OCI-LY3 (cell line): ENCODE measurements at regions not wholly inside any gene's neighbourhood (a gene's known extent, or its start where the extent isn't known, plus 50 kb on each side); places are given as distances from the start of the nearest gene placed in this dataset.

Experiments used
- H2AFZ ChIP-seq: fragments of 200-600, 300-600 bp; shearing (Covaris generic); 2 replicates; pipeline ENCODE4 v1.6.0; 2014; ENCODE audit warnings: antibody characterized with exemption, low read depth, low read length
- H3K27ac ChIP-seq: fragments of 200-600, 300-600 bp; sonication (generic); 2 replicates; pipeline ENCODE4 v1.5.1; 2014; ENCODE audit warnings: mild to moderate bottlenecking, low read length, moderate library complexity, mixed read lengths
- H3K27me3 ChIP-seq: fragments of 200-600, 300-600 bp; sonication (generic); 2 replicates; pipeline ENCODE4 v1.6.1; 2014; ENCODE audit warnings: low read depth, low read length, mixed read lengths
- H3K36me3 ChIP-seq: fragments of 200-600, 300-600 bp; sonication (generic); replicated peaks from 2 replicates; pipeline ENCODE3; 2014; ENCODE audit warnings: low read depth, low read length, mixed read lengths
- H3K4me1 ChIP-seq: fragments of 300-600, 200-600 bp; sonication (generic); 2 replicates; pipeline ENCODE4 v1.6.1; 2014; ENCODE audit warnings: low read length, mixed read lengths
- H3K4me2 ChIP-seq: fragments of 200-600, 300-600 bp; sonication (generic); 2 replicates; pipeline ENCODE4 v1.6.1; 2014; ENCODE audit warnings: low read length, mixed read lengths
- H3K4me3 ChIP-seq: fragments of 300-600, 200-600 bp; sonication (generic); 2 replicates; pipeline ENCODE4 v1.5.1; 2014; ENCODE audit warnings: antibody characterized with exemption, mild to moderate bottlenecking, low read length, moderate library complexity
- H3K79me2 ChIP-seq: fragments of 300-600, 200-600 bp; shearing (Covaris generic); 2 replicates; pipeline ENCODE4 v1.6.1; 2014; ENCODE audit warnings: mild to moderate bottlenecking, low read length, mixed read lengths
- H3K9ac ChIP-seq: fragments of 300-600, 200-600 bp; shearing (Covaris generic); 2 replicates; pipeline ENCODE4 v1.6.0; 2014; ENCODE audit warnings: mild to moderate bottlenecking, low read length, moderate library complexity
- H3K9me3 ChIP-seq: fragments of 200-600, 300-600 bp; shearing (Covaris generic); 2 replicates; pipeline ENCODE4 v1.6.1; 2014; ENCODE audit warnings: low read length, mixed read lengths; ENCODE audit not compliant: insufficient read depth
- H4K20me1 ChIP-seq: fragments of 200-600, 300-600 bp; sonication (generic); 2 replicates; pipeline ENCODE4 v1.6.1; 2016; ENCODE audit warnings: low read length, mixed read lengths; ENCODE audit not compliant: insufficient read depth
- CTCF ChIP-seq: fragments of 200-600, 300-600 bp; sonication (generic); IDR thresholded peaks from 2 replicates; pipeline ENCODE4 v1.5.1; 2014; ENCODE audit warnings: antibody characterized with exemption, low read length, low read depth
- EZH2phosphoT487 ChIP-seq: fragments of 200-600 bp; shearing (Covaris generic); IDR thresholded peaks from 2 replicates; pipeline ENCODE4 v1.6.1; 2018; ENCODE audit warnings: antibody characterized with exemption, mixed run types, low read depth

GRCh38 chr11:13834463-13834862, 128.1 kb upstream of the SPON1 start:
- no peak overlapping the region for H3K4me3 ChIP-seq
- no peak overlapping the region for H3K4me2 ChIP-seq
- no peaks in the 10 kb centered on the region for H3K79me2 ChIP-seq
- H3K9me3 ChIP-seq, result no peaks in the 10 kb centered on the region
- TF ChIP-seq EZH2phosphoT487 (no peak), CTCF (0 out of 2 replicates have a peak, but pooled peaks have one; percentile 11)
- no peak overlapping the region for H3K9ac ChIP-seq
- no peaks in the 10 kb centered on the region for H3K36me3 ChIP-seq
- H4K20me1 ChIP-seq, result no peaks in the 10 kb centered on the region
- H3K27me3 ChIP-seq, result no peaks in the 10 kb centered on the region
- no peak overlapping the region for H3K27ac ChIP-seq
- H2AFZ ChIP-seq, result no peak overlapping the region
- H3K4me1 ChIP-seq, result no peaks in the 10 kb centered on the region

GRCh38 chr11:13836666-13837065, 125.9 kb upstream of the SPON1 start:
- TF ChIP-seq CTCF (no peak), EZH2phosphoT487 (no peak)
- no peak overlapping the region for H3K9ac ChIP-seq
- H3K27me3 ChIP-seq, result no peaks in the 10 kb centered on the region
- no peak overlapping the region for H3K4me3 ChIP-seq
- H3K36me3 ChIP-seq, result no peaks in the 10 kb centered on the region
- no peak overlapping the region for H3K4me2 ChIP-seq
- H3K4me1 ChIP-seq, result peaks cover 8% of the 10 kb centered on the region
- H3K27ac ChIP-seq, result no peak overlapping the region
- no peaks in the 10 kb centered on the region for H3K9me3 ChIP-seq
- H4K20me1 ChIP-seq, result no peaks in the 10 kb centered on the region
- no peak overlapping the region for H2AFZ ChIP-seq
- no peaks in the 10 kb centered on the region for H3K79me2 ChIP-seq

- no peak overlapping the region for H3K4me3 ChIP-seq
- H2AFZ ChIP-seq, result no peak overlapping the region
- H4K20me1 ChIP-seq, result no peaks in the 10 kb centered on the region
- no peak overlapping the region for H3K4me2 ChIP-seq
- no peaks in the 10 kb centered on the region for H3K79me2 ChIP-seq
- no peaks in the 10 kb centered on the region for H3K36me3 ChIP-seq
- no peak overlapping the region for H3K27ac ChIP-seq
- TF ChIP-seq CTCF (no peak), EZH2phosphoT487 (no peak)
- no peaks in the 10 kb centered on the region for H3K27me3 ChIP-seq
- H3K9ac ChIP-seq, result no peak overlapping the region
- no peaks in the 10 kb centered on the region for H3K9me3 ChIP-seq
- peaks cover 8% of the 10 kb centered on the region for H3K4me1 ChIP-seq
Measured at GRCh38 chr11:13837286-13837685, 125.2 kb upstream of the SPON1 start.

GRCh38 chr11:13841393-13841792, 121.1 kb upstream of the SPON1 start:
- H3K79me2 ChIP-seq, result no peaks in the 10 kb centered on the region
- H3K9ac ChIP-seq, result no peak overlapping the region
- H3K4me2 ChIP-seq, result no peak overlapping the region

More at GRCh38 chr11:13841393-13841792, 121.1 kb upstream of the SPON1 start:
- Histone ChIP-seq H3K36me3 (no peaks in the 10 kb centered on the region), H3K4me3 (no peak overlapping the region), H4K20me1 (no peaks in the 10 kb centered on the region), H3K27ac (no peak overlapping the region), H3K4me1 (peaks cover 8% of the 10 kb centered on the region), H3K27me3 (no peaks in the 10 kb centered on the region), H2AFZ (no peak overlapping the region), H3K9me3 (no peaks in the 10 kb centered on the region)
- TF ChIP-seq CTCF (no peak), EZH2phosphoT487 (no peak)
